ENCODE measurements at regions not wholly inside any gene's neighbourhood (a gene's known extent, or its start where the extent isn't known, plus 50 kb on each side); places are given as distances from the start of the nearest gene placed in this dataset.

- TF ChIP-seq CTCF (IDR thresholded peaks at IDR 0.05; ENCODE audit: borderline replicate concordance, extremely low read depth, low read length, poor library complexity, severe bottlenecking) (no peak), EZH2 (IDR thresholded peaks at IDR 0.05; ENCODE audit: borderline replicate concordance, low read depth, low read length, severe bottlenecking) (no peak)
Measured at GRCh38 chr1:239025997-239026694, 360.2 kb upstream of the CHRM3 start.

Data from DND-41 (cell line).